Bronchial epithelial cell (primary cell): ENCODE measurements at regions not wholly inside any gene's neighbourhood (a gene's known extent, or its start where the extent isn't known, plus 50 kb on each side); places are given as distances from the start of the nearest gene placed in this dataset.

Experiments
- DNase-seq: peaks from one replicate; pipeline ENCODE4 v3.0.0-alpha.2; 2010; ENCODE audit warnings: low read depth
- FAIRE-seq: peaks from 2 replicates; lab custom pipeline; 2011; peaks lifted over from hg19 to GRCh38; lab: Jason Lieb, UNC
- H3K27me3 ChIP-seq: 2 replicates; pipeline ENCODE4 v1.5.1; 2011; ENCODE audit warnings: low read length; ENCODE audit not compliant: control insufficient read depth, insufficient read depth
- H3K36me3 ChIP-seq: 2 replicates; pipeline ENCODE4 v1.5.1; 2011; ENCODE audit warnings: low read length; ENCODE audit not compliant: control insufficient read depth, insufficient read depth
- H3K4me3 ChIP-seq: 2 replicates; pipeline ENCODE4 v1.5.1; 2011; ENCODE audit warnings: mild to moderate bottlenecking, low read depth, low read length, control low read depth
- TF ChIP-seq, protein P1 (sequence below): IDR thresholded peaks from 2 replicates; pipeline ENCODE4 v1.5.1; 2011; ENCODE audit warnings: mild to moderate bottlenecking, moderate library complexity, low read length, control low read depth, inconsistent platforms; ENCODE audit not compliant: insufficient read depth, severe bottlenecking

DNA sequence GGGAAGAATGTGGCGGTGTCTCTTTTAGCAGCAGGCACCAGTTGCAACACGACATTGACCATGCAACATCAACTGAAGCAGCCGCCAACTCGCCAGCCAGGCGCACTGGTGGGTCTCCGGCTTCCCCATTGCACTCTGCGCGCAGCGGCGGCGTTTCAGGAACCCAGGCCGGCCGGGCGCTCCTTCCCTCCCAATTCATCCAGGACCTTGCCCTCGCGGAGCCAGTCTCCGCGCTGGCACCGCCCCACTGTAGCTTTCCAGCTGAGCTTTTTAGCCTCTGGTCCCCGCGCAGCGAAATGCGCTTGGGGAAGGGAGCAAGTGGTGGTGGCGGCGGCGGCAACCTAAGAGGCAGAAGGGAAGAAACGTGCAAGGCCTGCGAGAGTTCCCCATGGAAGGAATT, 297.9 kb upstream of the RIMS1 start:
- no peak for FAIRE-seq
- DNase-seq = no peak
- Histone ChIP-seq H3K4me3 (no peak overlapping the region), H3K36me3 (no peaks in the 10 kb centered on the region), H3K27me3 (no peaks in the 10 kb centered on the region)
- TF ChIP-seq, protein P1, sequence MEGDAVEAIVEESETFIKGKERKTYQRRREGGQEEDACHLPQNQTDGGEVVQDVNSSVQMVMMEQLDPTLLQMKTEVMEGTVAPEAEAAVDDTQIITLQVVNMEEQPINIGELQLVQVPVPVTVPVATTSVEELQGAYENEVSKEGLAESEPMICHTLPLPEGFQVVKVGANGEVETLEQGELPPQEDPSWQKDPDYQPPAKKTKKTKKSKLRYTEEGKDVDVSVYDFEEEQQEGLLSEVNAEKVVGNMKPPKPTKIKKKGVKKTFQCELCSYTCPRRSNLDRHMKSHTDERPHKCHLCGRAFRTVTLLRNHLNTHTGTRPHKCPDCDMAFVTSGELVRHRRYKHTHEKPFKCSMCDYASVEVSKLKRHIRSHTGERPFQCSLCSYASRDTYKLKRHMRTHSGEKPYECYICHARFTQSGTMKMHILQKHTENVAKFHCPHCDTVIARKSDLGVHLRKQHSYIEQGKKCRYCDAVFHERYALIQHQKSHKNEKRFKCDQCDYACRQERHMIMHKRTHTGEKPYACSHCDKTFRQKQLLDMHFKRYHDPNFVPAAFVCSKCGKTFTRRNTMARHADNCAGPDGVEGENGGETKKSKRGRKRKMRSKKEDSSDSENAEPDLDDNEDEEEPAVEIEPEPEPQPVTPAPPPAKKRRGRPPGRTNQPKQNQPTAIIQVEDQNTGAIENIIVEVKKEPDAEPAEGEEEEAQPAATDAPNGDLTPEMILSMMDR = no peak

DNA sequence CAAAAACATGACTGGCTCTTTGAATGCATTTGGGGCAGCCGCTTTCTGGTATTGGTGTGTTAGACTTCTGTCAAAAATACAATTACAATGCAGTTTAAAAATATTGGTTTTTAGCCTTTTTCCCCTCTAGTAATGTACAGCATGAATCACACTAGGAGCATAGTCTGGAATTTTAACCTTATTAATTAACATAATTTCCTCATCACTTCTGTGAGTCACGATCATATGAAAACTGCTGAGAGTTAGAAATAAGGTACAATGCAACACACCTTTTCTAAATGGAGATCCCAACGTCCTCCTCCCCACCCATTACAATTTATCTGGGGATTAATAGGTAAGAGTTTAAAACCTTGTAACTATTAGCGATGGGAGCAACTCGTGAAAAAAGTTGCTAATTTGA, 297.1 kb upstream of the RIMS1 start:
- Histone ChIP-seq H3K27me3 (no peaks in the 10 kb centered on the region), H3K36me3 (no peaks in the 10 kb centered on the region), H3K4me3 (no peak overlapping the region)
- no peak for FAIRE-seq
- DNase-seq = peak; percentile 60
- TF ChIP-seq, protein P1 = no peak

DNA sequence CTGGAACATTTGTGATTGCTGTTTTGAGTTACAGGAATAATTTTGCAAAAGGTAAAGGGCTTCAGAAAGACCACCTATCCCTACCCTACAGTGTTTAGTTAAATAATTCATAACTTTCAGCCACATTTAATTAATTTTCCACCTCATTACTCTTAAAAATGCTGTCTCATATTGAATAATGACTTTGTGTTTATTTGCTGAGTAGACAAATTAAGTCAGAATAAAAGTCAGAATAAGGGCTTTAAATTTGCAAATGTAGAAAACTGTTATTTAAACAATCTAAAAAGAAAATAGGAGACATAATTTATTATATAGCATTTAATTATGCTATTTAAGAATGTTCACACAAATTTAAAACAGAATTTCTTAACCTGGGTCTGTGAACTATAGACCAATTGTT, 293.7 kb upstream of the RIMS1 start:
- no peaks in the 10 kb centered on the region for H3K27me3 ChIP-seq
- TF ChIP-seq, protein P1 = no peak
- no peak overlapping the region for H3K4me3 ChIP-seq
- DNase-seq (no peak), FAIRE-seq (no peak)
- no peaks in the 10 kb centered on the region for H3K36me3 ChIP-seq

DNA sequence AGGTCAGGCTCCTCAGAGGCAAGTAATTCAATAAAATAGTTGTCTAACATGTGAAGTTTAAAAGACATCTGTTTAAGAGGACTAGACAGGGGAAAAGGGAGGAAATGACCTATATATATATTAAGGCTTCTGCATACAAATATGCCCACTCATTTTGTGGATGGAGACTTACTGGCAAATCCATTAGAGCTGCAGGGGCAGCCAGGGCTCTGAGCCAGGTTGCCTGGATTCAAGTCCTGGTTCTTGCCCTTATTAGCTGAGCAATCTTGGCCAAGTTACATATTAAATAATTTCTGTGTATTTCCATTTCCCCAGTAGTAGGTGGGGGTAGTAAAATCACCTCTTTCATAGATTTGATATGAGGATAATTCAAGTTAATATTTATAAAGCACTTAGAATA, 287.0 kb upstream of the RIMS1 start:
- H3K4me3 ChIP-seq = no peak overlapping the region
- TF ChIP-seq, protein P1 = no peak
- H3K36me3 ChIP-seq = no peaks in the 10 kb centered on the region
- no peak for DNase-seq
- no peak for FAIRE-seq
- no peaks in the 10 kb centered on the region for H3K27me3 ChIP-seq

DNA sequence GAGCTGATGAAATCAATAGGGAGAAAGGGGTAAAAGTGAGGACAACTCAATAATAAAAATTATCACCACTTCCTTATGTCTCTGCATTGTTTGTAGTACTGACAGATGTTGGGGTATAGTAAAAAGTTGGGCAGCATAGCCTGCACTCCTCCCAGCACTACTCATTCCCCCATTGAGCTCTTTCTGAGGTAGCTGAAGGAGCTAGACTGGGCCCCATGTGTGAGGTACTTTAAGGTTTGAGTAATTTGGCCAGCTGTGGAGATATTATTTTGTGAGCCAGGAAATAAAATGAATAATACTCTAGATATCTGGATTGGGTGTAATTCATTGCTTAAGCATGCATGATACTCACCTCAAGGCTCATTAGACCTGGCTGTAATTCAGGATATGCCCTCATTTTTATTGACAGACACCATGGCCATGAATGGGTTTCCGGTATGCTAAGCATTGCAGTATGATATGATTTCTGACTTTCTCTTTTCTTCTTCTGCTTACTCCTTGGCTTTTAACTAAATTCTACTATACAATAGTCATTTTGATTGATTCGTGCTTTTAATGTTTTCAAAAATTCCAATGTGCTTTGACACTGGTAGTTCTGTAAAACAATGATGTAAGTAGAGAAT, 283.9 kb upstream of the RIMS1 start:
- no peak for FAIRE-seq
- H3K4me3 ChIP-seq = no peak overlapping the region
- DNase-seq = peak; percentile 96
- no peaks in the 10 kb centered on the region for H3K27me3 ChIP-seq
- TF ChIP-seq, protein P1 = no peak
- no peaks in the 10 kb centered on the region for H3K36me3 ChIP-seq

DNA sequence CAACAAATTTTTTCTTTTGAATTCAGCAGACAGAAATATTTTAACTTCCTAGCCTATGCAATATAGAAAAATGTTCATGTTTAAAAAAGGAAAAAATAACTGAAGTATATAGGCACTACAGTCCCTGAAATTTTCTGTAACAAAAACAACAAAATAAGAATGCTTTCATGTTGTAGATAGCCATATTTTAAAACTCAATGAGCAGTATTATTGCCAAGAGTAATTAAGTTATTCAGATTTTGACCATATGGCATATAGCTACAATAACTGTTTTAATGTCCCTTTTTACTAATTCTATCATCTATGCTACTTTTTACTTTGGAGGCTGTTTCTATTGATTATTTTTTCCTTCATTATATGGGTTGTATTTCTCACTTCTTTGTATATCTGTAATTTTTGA, 283.3 kb upstream of the RIMS1 start:
- no peak for FAIRE-seq
- no peaks in the 10 kb centered on the region for H3K27me3 ChIP-seq

More for the DNA sequence above, 283.3 kb upstream of the RIMS1 start:
- TF ChIP-seq, protein P1 = no peak
- no peak for DNase-seq
- Histone ChIP-seq H3K36me3 (no peaks in the 10 kb centered on the region), H3K4me3 (no peak overlapping the region)
